HG02798 (cell line): ENCODE measurements at regions not wholly inside any gene's neighbourhood (a gene's known extent, or its start where the extent isn't known, plus 50 kb on each side); places are given as distances from the start of the nearest gene placed in this dataset.
"Not testable (repeated sequence)": the region's sequence is repeated elsewhere in the genome, so short reads cannot be mapped to it uniquely, and the experiment has no call there.

Experiments
- ATAC-seq: cut with Tn5 transposase; IDR thresholded peaks from one replicate; pipeline ENCODE4 v1.9.1; 2021; ENCODE audit warnings: mild to moderate bottlenecking; ENCODE audit not compliant: unreplicated experiment, poor library complexity

DNA sequence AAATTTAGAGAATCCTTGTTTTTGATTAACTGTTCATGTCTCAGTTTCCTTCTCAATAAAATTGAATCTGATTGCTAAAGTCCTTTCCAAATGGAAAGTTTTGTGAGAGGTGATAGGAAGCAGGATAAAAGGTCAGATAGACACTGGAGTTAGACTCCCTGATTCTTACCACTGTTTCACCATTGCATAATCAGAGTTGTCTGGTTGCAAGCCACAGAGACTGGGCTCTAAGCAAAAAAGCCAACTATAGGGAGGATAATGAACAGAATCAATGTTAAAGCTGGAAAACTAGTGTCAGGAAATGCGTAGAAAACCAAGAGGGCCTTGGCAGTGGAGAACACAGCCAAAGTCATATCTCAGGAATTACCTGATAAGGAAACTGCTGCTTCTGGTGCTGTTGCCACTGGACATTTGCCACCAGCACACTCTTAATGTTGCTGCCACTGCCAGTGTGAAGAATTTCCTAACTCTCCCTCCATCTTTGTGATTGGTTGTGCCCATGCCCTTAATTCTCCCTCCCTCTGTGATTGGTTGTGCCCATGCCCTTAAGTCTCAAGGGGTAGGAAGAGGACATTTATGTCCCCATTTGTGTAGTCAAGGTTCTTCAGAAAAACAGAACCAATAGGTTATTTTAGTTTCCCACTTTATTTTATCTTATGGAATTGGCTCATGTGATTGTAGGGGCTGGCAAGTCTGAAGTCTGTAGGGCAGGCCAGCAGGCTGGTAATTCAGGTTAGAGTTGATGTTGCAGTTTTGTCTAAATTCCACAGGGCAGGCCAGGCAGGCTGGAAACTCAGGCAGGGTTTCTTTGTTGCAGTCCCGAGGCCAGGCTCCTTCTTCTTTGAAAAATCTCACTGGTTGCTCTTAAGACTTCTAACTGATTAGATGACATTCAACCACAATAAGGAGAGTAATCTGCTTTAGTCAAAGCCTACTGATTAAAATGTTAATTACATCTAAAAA lies 639.0 kb downstream of the REEP3 start:
- no peak for ATAC-seq

DNA sequence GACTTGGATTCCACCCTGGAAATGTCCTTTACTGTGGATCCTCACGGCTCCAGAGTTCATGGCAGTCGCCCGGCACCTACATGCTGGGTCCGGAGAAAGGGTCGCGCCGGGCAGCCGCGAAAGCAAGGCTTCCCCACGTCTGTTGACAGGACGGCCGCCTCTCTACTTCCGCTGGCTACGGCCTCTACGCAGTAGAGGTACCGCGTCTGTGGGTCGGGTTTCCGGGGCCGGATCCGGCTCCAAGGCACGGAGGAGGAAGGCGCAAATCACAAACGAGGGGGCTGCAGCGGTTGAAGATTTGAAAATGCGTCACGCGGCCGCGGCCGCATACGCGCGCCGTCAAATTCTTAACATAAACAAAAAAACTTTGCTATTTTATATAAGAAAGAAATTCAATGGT lies 649.6 kb downstream of the REEP3 start:
- no peak for ATAC-seq

DNA sequence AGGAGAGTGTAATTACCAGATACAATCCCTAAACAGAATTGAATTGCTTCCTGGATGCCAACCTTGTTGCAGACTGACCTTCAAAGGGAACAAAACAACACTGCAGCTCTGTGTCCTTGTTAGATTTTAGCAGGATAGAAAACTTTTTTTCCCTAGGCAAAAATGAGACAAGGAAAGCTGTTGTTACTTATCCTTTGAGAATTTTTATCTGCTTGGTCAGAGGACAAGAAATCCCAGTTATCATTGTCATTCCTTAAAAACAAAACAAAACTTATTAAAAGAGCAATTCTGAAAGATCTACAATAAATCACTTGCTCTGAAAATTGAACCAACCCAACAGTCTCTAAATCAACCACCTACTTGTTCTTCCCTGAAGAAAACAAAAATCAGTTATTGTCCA lies 652.6 kb downstream of the REEP3 start:
- ATAC-seq = no peak

DNA sequence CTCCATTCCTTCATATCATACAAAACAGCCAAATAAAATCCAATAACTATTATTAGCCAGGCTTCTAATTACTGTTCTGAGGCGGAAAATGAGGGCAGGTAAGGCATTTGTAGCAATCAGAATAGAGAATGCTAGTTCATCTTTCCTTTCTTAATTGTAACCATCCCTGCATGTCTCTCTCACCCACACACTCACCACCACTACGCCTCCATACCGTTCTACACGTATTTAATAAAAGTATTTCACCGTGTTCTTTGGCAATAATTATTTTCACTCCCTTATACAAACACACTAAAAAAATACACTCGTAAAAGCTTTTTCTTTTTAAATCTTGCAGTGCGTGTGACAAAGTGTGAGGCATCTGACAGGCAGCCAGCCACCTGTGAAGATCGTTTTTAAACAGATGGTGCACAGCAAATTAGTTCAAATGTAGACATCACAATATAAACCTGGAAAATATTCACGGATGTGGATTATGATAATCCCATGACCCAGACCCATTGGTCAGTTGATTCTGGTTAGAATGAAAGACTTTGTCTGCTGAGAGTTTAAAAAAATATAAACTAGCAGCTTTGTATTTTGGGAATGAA lies 653.6 kb downstream of the REEP3 start:
- no peak for ATAC-seq

DNA sequence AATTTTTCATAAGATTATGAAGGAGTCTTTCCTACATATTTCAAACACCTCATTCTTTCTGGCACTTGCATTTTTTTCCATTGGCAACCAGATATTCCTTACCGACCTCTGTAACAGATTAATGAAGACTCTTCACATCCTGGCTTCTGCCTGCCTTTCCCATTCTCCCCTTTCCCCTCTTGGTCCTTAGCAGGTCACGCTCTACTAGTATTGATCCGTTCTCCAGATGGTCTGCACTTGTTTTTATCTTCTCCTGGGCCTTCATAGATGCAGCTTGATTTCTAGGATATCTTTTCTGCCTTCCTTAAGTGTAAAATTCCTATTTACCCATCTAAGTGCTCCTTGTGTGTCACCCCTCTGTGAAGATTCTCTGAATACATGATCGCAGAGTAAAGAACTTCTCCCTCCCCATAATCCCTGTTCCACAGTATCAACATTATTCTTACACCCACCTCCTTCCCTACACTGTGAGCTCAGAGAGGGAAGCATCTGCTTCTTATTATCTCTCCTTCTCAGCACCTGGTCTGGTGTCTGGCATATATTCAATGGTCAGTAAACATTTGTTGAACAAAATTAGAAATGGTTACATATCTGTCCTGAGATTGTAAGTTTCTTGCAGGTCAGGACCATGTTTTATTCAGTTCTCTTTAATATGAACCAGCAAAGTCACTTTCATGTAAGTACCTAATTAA lies 654.2 kb downstream of the REEP3 start:
- ATAC-seq = no peak

DNA sequence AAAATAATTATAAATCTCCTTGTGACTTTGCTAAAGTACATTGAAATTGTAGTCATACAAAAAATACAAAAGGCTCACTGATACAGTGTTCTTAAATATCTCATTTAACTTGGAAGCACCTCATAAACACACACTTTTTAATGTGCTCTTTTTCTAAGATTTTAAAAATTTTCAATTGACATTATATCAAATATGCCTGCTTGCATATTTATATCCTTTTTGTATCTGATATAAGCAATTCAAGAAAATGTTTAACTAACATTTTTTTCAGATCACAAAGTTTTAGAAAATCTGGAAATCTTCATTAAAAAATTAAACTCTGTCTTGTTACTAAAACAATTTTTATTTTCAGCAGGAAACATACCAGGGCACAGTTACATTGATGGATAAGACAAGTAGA lies 661.5 kb downstream of the REEP3 start:
- no peak for ATAC-seq

DNA sequence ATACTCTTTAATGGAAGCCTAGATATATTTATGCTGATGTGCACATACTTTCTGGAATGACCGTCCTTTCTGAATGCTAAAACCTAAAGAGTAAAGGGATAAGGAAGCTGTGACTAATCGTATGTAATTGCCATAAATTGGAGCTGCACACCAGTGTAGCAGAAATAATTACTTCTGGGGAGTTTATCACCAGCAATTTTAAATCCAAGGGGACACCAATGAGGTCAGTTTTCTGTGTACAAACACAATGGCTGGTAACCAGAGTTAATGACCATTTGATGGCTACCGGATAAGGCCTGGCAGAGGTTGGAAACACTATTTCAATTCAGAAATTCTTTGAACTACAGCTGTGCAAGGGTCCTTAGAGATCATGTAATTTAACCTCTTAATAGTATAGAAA lies 670.1 kb downstream of the REEP3 start:
- ATAC-seq = no peak

DNA sequence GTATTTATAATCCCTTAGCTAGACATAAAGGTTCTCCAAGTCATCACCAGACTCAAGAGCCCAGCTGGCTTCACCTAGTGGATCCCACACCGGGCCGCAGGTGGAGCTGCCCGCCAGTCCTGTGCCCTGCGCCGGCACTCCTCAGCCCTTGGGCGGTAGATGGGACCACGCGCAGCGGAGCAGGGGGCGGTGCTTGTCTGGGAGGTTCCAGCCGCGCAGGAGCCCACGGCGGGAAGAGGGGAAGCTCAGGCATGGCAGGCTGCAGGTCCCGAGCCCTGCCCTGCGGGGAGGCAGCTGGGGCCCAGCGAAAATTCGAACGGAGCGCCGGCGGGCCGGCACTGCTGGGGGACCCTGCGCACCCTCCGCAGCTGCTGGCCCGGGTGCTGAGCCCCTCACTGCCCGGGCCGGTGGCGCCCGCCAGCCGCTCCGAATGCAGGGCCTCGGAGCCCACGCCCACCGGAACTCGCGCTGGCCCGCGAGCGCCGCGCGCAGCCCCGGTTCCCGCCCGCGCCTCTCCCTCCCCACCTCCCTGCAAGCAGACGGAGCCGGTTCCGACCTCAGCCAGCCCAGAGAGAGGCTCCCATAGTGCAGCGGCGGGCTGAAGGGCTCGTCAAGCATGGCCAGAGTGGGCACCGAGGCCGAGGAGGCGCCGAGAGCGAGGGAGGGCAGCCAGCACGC lies 675.6 kb downstream of the REEP3 start:
- ATAC-seq = no peak

DNA sequence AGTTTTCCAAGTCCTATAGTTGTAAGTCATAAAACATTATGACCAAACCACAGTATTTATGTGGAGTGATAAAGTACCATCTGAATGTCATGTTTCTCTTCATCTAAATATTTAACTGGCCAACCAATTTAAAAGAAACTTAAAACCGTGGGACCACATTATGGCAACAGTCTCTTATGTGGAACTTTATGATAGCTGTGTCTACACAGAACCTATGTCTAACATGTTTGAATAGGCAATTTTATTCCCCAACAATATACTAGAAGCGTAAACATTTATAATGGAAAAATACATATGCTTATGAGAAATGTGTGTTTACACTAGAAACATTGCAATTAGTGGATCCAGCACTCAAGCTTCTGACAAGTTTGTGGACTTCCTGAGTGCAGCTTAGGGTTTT lies 680.7 kb downstream of the REEP3 start:
- ATAC-seq = no peak

DNA sequence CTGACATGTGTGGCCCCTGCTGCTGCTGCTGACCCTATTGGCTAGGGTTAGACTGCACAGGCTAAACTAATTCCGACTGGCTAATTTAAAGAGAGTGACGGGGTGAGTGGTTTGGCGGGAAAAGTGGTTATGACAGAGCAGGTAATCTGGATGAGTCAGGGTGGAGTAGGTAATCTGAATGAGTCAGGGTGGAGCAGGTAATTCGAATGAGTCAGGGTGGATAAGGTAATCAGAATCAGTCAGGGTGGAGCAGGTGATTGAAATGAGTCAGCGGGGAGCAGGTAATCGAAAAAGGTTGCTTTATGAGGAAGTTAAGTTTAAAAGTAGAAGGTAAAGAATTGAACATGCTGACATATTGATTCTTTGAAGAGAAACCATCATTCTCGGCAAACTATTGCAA lies 683.3 kb downstream of the REEP3 start:
- not testable (repeated sequence) for ATAC-seq

DNA sequence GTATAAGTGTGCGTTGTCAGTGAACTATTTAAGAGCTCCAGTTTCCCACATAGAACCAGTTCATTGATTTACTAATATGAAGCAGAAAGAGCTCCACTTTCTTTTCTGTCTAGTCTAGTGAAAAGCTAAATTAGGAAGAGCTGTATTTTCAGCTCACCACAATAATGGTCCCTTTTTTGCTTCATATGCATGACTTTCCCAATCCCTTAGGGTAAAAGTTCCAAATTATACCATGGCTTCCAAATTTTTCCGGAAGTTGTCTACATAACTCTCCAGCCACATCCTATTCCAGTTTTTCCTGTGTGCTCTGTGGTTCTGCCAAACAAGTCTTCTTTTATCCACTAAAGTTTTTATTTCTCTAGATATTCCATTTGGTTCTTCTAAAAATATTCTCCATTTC lies 685.2 kb downstream of the REEP3 start:
- ATAC-seq = no peak

DNA sequence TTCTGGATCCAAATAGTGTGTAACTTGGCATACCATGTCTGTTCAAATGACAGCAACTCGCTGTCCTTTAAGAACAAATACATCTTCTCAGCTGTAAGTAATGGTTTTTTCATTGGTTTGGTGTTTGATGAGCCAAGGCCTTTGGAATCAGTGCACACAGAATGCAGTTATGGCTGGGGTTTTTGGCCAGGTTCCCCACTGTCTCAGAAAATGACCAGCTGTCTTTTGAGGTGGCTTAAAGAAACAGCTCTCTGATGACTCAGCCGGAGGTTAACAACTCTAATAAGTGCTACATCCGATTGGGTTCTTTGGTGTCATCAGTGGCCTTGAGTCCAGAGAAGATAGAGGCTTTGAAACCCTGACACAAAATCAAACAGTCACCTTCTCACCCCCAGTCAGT lies 688.4 kb downstream of the REEP3 start:
- no peak for ATAC-seq

DNA sequence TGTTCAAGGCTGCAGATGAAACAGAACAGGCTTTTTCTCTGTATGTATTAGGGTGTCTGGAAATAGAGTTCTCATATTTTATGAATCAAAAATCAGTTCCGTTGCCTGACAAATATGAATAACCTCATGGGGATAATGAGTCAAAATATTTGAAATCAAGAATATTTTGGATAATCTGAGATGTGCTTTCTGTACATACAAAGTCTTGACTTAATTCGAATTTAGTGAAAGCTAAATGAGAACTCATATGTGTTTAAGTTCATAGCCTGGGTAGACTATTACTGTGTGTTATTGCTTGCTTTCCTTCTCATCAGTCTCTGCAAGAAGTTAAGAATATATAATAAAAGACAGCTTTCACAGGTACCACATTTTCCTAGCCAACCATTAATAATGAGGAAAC lies 689.0 kb downstream of the REEP3 start:
- no peak for ATAC-seq

DNA sequence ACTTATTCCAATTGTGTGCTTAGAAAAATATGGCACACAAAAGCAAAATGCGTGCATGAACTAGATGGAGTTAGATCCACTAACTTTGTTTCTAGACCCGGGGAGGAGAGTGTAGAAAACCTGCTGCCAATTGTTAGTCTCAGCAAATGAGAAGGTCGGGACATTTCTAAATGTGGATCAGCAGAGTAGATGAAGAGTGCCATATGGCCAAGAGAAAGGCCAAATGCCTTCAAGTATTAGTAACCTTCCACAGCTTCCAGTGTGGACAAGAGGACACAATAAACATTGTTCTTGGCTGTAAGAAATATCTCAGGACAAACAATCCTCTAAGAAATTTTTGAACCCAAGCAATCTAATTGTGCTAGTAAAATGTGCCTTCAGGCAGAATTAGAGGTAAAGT lies 690.3 kb downstream of the REEP3 start:
- no peak for ATAC-seq

DNA sequence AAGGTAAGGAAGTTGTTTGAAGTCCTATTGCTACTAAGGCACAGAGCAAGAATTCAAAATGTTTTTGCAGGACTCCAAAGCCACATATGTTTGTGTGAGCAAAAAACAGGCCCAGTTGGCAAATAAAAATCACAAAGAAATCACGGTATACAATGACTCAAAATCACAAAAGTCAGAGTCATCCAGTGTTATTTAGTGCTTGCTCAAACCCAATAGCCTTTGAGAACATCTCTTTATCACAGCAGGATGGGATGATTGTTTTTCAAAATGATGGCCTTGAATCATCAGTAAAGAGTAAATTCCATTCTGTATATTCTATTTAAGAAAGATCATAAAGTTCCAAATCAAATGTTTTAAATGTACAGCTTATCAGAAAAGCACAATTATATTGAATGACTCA lies 693.9 kb downstream of the REEP3 start:
- ATAC-seq = no peak

DNA sequence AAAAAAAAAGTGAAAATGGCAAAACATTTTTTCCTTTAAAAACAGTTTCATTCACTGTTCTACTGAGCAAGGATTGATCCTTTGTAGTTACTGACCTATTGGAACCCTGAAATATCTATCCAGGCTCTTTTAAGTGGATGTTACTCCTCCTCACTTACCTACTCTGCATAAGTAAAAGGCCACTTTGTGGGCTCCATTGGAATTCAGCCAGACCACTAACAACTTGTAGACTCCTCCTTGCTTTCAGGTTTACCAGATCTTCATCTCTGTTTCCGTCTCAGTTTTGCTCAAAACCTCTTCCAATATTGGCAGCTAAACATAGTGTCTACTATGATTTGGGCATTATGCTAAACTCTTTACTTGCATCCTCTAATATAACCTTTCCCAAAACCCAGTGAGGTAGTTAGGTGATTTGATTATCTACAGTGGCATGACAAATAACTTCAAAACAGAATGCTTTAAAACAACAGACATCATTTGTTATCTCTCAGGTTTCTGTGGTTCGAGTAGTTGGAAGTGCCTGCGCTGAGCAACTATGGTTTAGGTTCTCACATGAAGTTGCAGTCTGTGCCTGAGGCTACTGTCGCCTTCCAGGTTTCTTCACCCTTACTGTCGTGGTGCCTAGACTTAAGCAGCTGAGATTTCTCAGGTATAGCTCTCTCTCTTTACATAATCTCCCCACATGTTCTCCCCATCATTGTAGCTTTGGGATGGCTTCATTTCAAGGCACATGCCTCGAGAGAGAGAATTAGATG lies 698.2 kb downstream of the REEP3 start:
- no peak for ATAC-seq

DNA sequence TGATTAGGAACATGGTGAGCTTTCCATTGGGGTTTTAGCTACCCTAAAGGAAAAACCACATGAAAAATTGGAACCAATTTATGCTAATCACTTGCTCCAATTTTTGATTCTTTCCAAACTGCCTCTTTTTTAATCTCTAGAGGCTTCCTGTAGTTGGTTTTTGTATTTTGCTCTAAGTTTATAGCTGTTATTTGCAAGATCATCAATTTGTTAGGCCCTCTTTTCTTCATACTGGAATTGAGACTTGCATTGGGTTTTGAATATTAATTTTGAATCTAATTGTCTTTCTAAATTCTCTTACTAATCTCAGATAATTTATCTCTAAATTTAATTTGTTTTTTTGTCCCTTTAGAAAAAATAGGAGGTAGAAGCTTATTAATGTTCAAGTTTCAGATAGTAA lies 713.3 kb downstream of the REEP3 start:
- ATAC-seq = no peak

DNA sequence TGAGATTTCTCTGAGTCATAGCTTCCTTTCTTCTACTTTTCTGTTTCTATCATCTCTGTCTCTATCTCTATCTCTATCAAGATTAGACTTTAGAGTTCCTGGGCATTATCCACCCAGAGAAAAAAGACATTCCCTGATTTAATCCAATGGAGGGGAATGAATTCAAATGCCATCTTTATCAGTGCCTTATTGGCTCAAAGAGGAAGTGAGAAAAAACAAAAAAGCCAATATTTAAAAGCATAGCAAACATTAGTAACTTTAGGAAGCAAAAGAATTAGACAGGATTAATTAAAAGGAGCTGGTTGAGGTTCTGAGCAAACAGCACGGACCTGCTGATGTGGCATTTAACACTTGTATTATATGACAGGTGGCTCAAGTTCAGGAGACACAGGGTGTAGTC lies 736.5 kb downstream of the REEP3 start:
- no peak for ATAC-seq

DNA sequence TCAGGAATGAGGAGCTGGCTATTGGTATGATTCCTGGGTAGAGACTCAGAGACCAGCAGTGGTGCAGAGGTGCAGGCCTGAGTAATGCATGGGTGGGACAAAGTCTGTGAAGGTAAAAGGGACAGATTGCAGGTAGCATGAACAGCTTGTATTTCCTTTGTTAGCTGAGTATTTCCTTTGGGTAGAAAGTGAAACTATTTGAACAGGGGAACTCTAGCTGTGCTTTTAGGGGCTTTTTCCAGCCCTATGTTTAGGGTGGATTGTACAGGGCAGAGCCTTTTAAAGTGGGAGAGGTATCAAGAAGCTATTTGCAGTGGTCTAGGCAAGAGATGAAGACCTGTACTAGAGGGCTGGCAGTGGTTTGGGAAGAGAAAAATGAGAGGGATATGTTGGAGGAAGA lies 739.9 kb downstream of the REEP3 start:
- peak; percentile 90 for ATAC-seq

DNA sequence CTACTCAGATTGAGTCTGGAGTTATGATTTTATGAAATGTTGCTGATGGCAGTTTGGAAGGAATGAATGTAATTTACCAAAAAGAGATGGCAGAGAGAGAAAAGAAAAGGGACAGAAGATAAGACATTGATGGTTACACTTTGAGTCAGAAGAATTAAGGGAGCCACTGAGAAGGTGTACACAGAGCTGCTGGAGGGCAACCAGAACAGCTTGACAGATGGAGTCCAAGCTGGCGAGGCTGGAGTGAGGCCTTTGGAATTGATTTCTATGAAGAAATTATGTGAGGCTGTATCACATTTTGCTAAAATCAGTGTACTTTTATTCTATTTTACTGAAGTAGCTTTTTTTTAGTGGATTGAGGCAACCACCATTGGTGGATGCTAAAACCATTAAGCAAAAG lies 740.5 kb downstream of the REEP3 start:
- ATAC-seq = no peak
